HepG2 (cell line): ENCODE measurements at regions not wholly inside any gene's neighbourhood (a gene's known extent, or its start where the extent isn't known, plus 50 kb on each side); places are given as distances from the start of the nearest gene placed in this dataset.
"Not testable (repeated sequence)": the region's sequence is repeated elsewhere in the genome, so short reads cannot be mapped to it uniquely, and the experiment has no call there.

Source experiments
- ATAC-seq: fragments of 200-7000 bp; cut with Tn5 transposase; 3 replicates; pipeline ENCODE4 v1.9.1; 2020; ENCODE audit warnings: mild to moderate bottlenecking, moderate library complexity
- BruUV-seq: library from RNA; stranded (reverse); fragments of 400-500 nt; replicated peaks from 2 replicates; lab custom pipeline; 2021; lab: Mats Ljungman, UMichigan
- CTCF ChIA-PET: fragments of 300-600 bp; formaldehyde crosslinking; extraction: SDS; loops from one replicate; lab custom pipeline; 2021; ENCODE audit warnings: low total read pairs, inconsistent platforms, low intra/inter-chr PET ratio; lab: Yijun Ruan, JAX
- POLR2A ChIA-PET: fragments of 350-600 bp; sonication (Branson Sonifier 250); formaldehyde crosslinking; loops from one replicate; lab custom pipeline; 2020; ENCODE audit warnings: antibody characterized with exemption, inconsistent platforms; lab: Yijun Ruan, JAX
- DNase-seq: peaks from one replicate; pipeline ENCODE4 v3.0.0-alpha.2; 2015; ENCODE audit warnings: low spot score
- FAIRE-seq: peaks from 3 replicates; lab custom pipeline; 2011; peaks lifted over from hg19 to GRCh38; lab: Jason Lieb, UNC
- H2AFZ ChIP-seq: one replicate; pipeline ENCODE4 v1.6.1; 2011; ENCODE audit warnings: low read length, inconsistent platforms
- H3K27ac ChIP-seq: fragments of 300-600 bp; 3 replicates; pipeline ENCODE4 v1.8.0; 2011; ENCODE audit warnings: mixed run types, mild to moderate bottlenecking, mixed read lengths, low read length, inconsistent platforms; ENCODE audit not compliant: insufficient read depth; ENCODE audit errors: extremely low read length
- H3K27me3 ChIP-seq, 2 experiments: fragments of 200-600 bp in 1 of 2; 2 replicates in 1 of 2; 3 replicates in 1 of 2; pipeline versions ENCODE4 v1.6.0 to v1.8.0; 2011; ENCODE audit warnings: low read length in 2 of 2, mild to moderate bottlenecking in 2 of 2, moderate library complexity in 2 of 2, inconsistent platforms in 1 of 2; ENCODE audit not compliant: insufficient read depth in 2 of 2, control insufficient read depth in 1 of 2
- H3K36me3 ChIP-seq, 2 experiments: fragments of 200-600 bp in 1 of 2; replicated peaks in 1 of 2; 2 replicates in 1 of 2; 3 replicates in 1 of 2; pipeline versions ENCODE4 v1.5.1 to v1.8.0; 2011; ENCODE audit warnings: low read length in 2 of 2, inconsistent platforms in 1 of 2; ENCODE audit not compliant: insufficient read depth in 2 of 2, control insufficient read depth in 1 of 2
- H3K4me1 ChIP-seq: 2 replicates; pipeline ENCODE4 v1.5.1; 2012; ENCODE audit warnings: low read length, inconsistent platforms; ENCODE audit not compliant: insufficient read depth
- H3K4me2 ChIP-seq: 2 replicates; pipeline ENCODE4 v1.6.0; 2011; ENCODE audit warnings: low read depth, low read length, inconsistent platforms
- H3K4me3 ChIP-seq, 3 experiments: fragments of 200-600 bp in 1 of 3; sonication (generic), shearing (Covaris generic) in 1 of 3; replicated peaks in 1 of 3; 2 replicates each; pipeline ENCODE4 v1.5.1; 2011 to 2016; ENCODE audit warnings: low read length in 3 of 3, inconsistent platforms in 2 of 3, low read depth in 2 of 3, mild to moderate bottlenecking in 2 of 3, control low read depth in 1 of 3, mixed read lengths in 1 of 3; ENCODE audit not compliant: insufficient read depth in 1 of 3
- H3K79me2 ChIP-seq: one replicate; pipeline ENCODE4 v1.6.1; 2011; ENCODE audit warnings: low read length, inconsistent platforms; ENCODE audit not compliant: insufficient read depth
- H3K9ac ChIP-seq: 2 replicates; pipeline ENCODE4 v1.6.0; 2011; ENCODE audit warnings: mild to moderate bottlenecking, low read depth, low read length, inconsistent platforms; ENCODE audit not compliant: insufficient read depth
- H3K9me3 ChIP-seq: 2 replicates; pipeline ENCODE4 v1.5.1; 2012; ENCODE audit warnings: mild to moderate bottlenecking, low read length
- H4K20me1 ChIP-seq: 2 replicates; pipeline ENCODE4 v1.6.0; 2011; ENCODE audit warnings: inconsistent platforms, mild to moderate bottlenecking, low read length, moderate library complexity; ENCODE audit not compliant: insufficient read depth
- E2F5 ChIP-seq: sonication (generic); formaldehyde crosslinking; conservative IDR thresholded peaks from 2 replicates; pipeline ENCODE4 v1.4.0; 2020; ENCODE audit warnings: missing genetic modification reagents
- FOXK2 ChIP-seq: fragments of 450-650 bp; IDR thresholded peaks from 2 replicates; pipeline ENCODE4 v1.6.1; 2016
- PRPF4 ChIP-seq: fragments of 200-400 bp; formaldehyde crosslinking; IDR thresholded peaks from 2 replicates; pipeline ENCODE4 v1.6.1; 2016; ENCODE audit warnings: low read length, low read depth; ENCODE audit not compliant: poor library complexity, severe bottlenecking
- SNAI1 ChIP-seq: sonication (generic); formaldehyde crosslinking; IDR thresholded peaks from 2 replicates; pipeline ENCODE4 v1.5.0; 2020; ENCODE audit warnings: mild to moderate bottlenecking, missing genetic modification reagents, borderline replicate concordance
- ZFP41 ChIP-seq: sonication (generic); formaldehyde crosslinking; IDR thresholded peaks from 2 replicates; pipeline ENCODE4 v1.4.0; 2020; ENCODE audit warnings: mild to moderate bottlenecking, missing genetic modification reagents, borderline replicate concordance
- ZNF331 ChIP-seq: sonication (generic); formaldehyde crosslinking; IDR thresholded peaks from 2 replicates; pipeline ENCODE4 v1.4.0; 2020; ENCODE audit warnings: missing genetic modification reagents
- ZNF446 ChIP-seq: sonication (generic); formaldehyde crosslinking; IDR thresholded peaks from 2 replicates; pipeline ENCODE4 v1.5.0; 2020; ENCODE audit warnings: mild to moderate bottlenecking, missing genetic modification reagents
- ZNF674 ChIP-seq: sonication (generic); formaldehyde crosslinking; IDR thresholded peaks from 2 replicates; pipeline ENCODE4 v1.5.0; 2020; ENCODE audit warnings: low read depth, mild to moderate bottlenecking, missing genetic modification reagents
- ZNF776 ChIP-seq: sonication (generic); formaldehyde crosslinking; IDR thresholded peaks from 2 replicates; pipeline ENCODE4 v1.4.0; 2020; ENCODE audit warnings: mild to moderate bottlenecking, missing genetic modification reagents
- WGBS: methylation state at CpG from one replicate; pipeline ENCODE4 v1.1.6; 2017; ENCODE audit warnings: low lambda C conversion rate; 5-methylcytosine and 5-hydroxymethylcytosine counted together
- in situ Hi-C: cut with HindIII; loops from 2 replicates; pipeline ENCODE4 v1.10.0; 2017; ENCODE audit warnings: low pct_unique_long_range_greater_than_20kb; ENCODE audit not compliant: extremely low pct_ligation_motif_present
- intact Hi-C: fragments of 100-400 bp; cut with micrococcal nuclease; formaldehyde crosslinking; loops from one replicate; pipeline ENCODE4 v1.10.0; 2022; ENCODE audit not compliant: unreplicated experiment
- small RNA-seq, 3 experiments: library from RNA; depleted of rRNA; stranded (forward); fragments of <200 nt; gene quantifications; one replicate each; pipeline ENCODE3, GENCODE V24; 2012; ENCODE audit warnings: low read depth in 2 of 3, low replicate concordance in 1 of 3; ENCODE audit not compliant: insufficient read length in 3 of 3, insufficient read depth in 2 of 3

- intact Hi-C loops (no loop called here), in situ Hi-C loops (no loop called here)
- H3K27ac ChIP-seq: no peak overlapping the region
- no peak overlapping the region for H2AFZ ChIP-seq
- 12% methylated on average over 26 of the region's 26 CpGs for WGBS
- H3K4me1 ChIP-seq: no peaks in the 10 kb centered on the region
- no peaks in the 10 kb centered on the region for H4K20me1 ChIP-seq
- CTCF ChIA-PET: no interaction called here
- no peak overlapping the region for H3K9ac ChIP-seq
- no peaks in the 10 kb centered on the region for H3K36me3 ChIP-seq
- FAIRE-seq: no peak
- no peak for DNase-seq
- H3K79me2 ChIP-seq: no peaks in the 10 kb centered on the region
- BruUV-seq: no TSS peak
- TF ChIP-seq PRPF4 (no peak), ZFP41 (no peak), ZNF776 (no peak), SNAI1 (CRISPR knock-in tag) (no peak), ZNF331 (CRISPR knock-in tag) (no peak), FOXK2 (no peak), ZNF674 (CRISPR knock-in tag) (no peak), ZNF446 (CRISPR knock-in tag) (no peak), E2F5 (CRISPR knock-in tag) (no peak)
- TF ChIP-seq, all 625 proteins: peak for 0
- POLR2A ChIA-PET: no interaction called here
- peak overlapping the region in 1 of 3 experiments; percentile 31; a peak in 1 of 6 replicates for H3K4me3 ChIP-seq
- peak overlapping the region; percentile 40 for H3K4me2 ChIP-seq
- H3K9me3 ChIP-seq: no peaks in the 10 kb centered on the region
- peak; percentile 88 for ATAC-seq
- H3K27me3 ChIP-seq: no peaks in the 10 kb centered on the region; a peak in 1 of 5 replicates
Measured at GRCh38 chr5:107724642-107725041, 53.9 kb upstream of the EFNA5 start.

- H3K9ac ChIP-seq, in situ Hi-C loops, H3K79me2 ChIP-seq, H2AFZ ChIP-seq, CTCF ChIA-PET, H3K27ac ChIP-seq, H3K4me1 ChIP-seq, BruUV-seq, DNase-seq, intact Hi-C loops, POLR2A ChIA-PET, ATAC-seq, H3K27me3 ChIP-seq, H3K4me2 ChIP-seq, H3K36me3 ChIP-seq, H3K4me3 ChIP-seq, FAIRE-seq, H3K9me3 ChIP-seq, H4K20me1 ChIP-seq: not testable (repeated sequence)
Measured at GRCh38 chr5:107721241-107721640, 50.5 kb upstream of the EFNA5 start.

Small RNA genes in the stretch of these regions (small RNA-seq; reads per million reads assigned to genes)
- 0 reads per million in 3 experiments for gene RN7SL782P
